Adrenal gland (tissue), 9 donors: ENCODE measurements at regions not wholly inside any gene's neighbourhood (a gene's known extent, or its start where the extent isn't known, plus 50 kb on each side); places are given as distances from the start of the nearest gene placed in this dataset.

Experiments
- DNase-seq, 7 donors: peaks; one replicate each; pipeline ENCODE4 v3.0.0-alpha.2; 2019 to 2020
- H3K27ac ChIP-seq, 5 donors: fragments of 200-600 bp; sonication (generic) in 4 of 5; 1 replicate in 3 of 5; 2 replicates in 2 of 5; pipeline versions ENCODE4 v1.5.1 to v1.8.0; 2016 to 2020; ENCODE audit warnings: mild to moderate bottlenecking in 1 of 5
- H3K27me3 ChIP-seq: fragments of 200-600 bp; 2 replicates; pipeline ENCODE4 v1.8.0; 2021
- H3K36me3 ChIP-seq, 2 donors: fragments of 200-600 bp; replicated peaks in 1 of 2; 1 replicate in 1 of 2; 2 replicates in 1 of 2; pipeline versions ENCODE4 v1.5.1 to v1.8.0; 2018 to 2022
- H3K4me1 ChIP-seq, 2 donors: fragments of 200-600 bp; replicated peaks in 1 of 2; 1 replicate in 1 of 2; 2 replicates in 1 of 2; pipeline versions ENCODE4 v1.5.1 to v1.8.0; 2018 to 2021
- H3K4me3 ChIP-seq, 4 donors: fragments of 200-600 bp; sonication (generic) in 3 of 4; one replicate each; pipeline ENCODE4 v1.5.1; 2016 to 2018
- H3K9me3 ChIP-seq, 3 donors: fragments of 200-600 bp; sonication (generic) in 1 of 3; replicated peaks in 1 of 3; 1 replicate in 2 of 3; 2 replicates in 1 of 3; pipeline versions ENCODE4 v1.5.1 to v1.8.0; 2016 to 2021
- POLR2A ChIP-seq, 2 donors: fragments of 450-650 bp; IDR thresholded peaks; one replicate each; pipeline ENCODE4 v1.6.1; 2017; ENCODE audit warnings: antibody characterized with exemption in 2 of 2, mild to moderate bottlenecking in 2 of 2, moderate library complexity in 1 of 2
- WGBS, 4 donors: extraction: QIAGEN DNeasy Blood & Tissue Kit in 2 of 4; methylation state at CpG; one replicate each; pipeline versions ENCODE4 v1.1.5 to v1.1.7; 2013 to 2017; 5-methylcytosine and 5-hydroxymethylcytosine counted together
- intact Hi-C, 2 donors: fragments of 100-400 bp; cut with DNase I; formaldehyde crosslinking; loops; one replicate each; pipeline versions ENCODE4 v1.14.1 to v1.15.0; 2022 to 2023
- TF ChIP-seq, protein P1 (sequence below), 6 experiments: fragments of 450-650 bp in 4 of 6; fragments of 200-600 bp in 2 of 6; sonication (generic) in 1 of 6; IDR thresholded peaks; 1 replicate in 5 of 6; 2 replicates in 1 of 6; pipeline versions ENCODE4 v1.5.1 to v1.8.0; 2016 to 2021; ENCODE audit warnings: antibody characterized with exemption in 6 of 6, mild to moderate bottlenecking in 2 of 6, moderate library complexity in 1 of 6
- donor health status: healthy with polysubstance abuse.
- donor health status: Bipolar disorder and iron deficiency.
- donor health status: DM: yes; HTN: yes; CAD: no.
- donor health status: DM: no; HTN: no; CAD: no.
- donor health status: DM: no; HTN: no; CAD: no.

DNA sequence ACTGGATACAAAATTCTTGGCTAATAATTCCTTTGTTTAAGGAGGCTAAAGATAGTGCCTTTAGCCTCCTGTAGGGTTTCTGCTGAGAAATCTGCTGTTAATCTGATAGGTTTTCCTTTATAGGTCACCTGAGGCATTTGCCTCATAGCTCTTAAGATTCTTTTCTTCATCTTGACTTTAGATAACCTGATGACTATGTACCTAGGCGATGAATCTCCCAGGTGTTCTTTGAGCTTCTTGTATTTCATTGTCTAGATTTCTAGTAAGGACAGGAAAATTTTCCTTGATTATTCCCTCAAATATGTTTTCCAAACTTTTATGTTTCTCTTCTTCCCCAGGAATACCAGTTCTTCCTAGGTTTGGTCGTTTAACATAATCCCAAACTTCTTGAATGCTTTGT, 479.4 kb upstream of the MAN1A1 start:
- Histone ChIP-seq H3K27me3 (no peaks in the 10 kb centered on the region), H3K4me3 (no peak overlapping the region), H3K4me1 (no peaks in the 10 kb centered on the region), H3K9me3 (no peaks in the 10 kb centered on the region), H3K27ac (no peak overlapping the region), H3K36me3 (no peaks in the 10 kb centered on the region)
- 88 to 94% (median 93%) methylated on average over 2 of the region's 2 CpGs for WGBS, 4 donors
- no peak for TF ChIP-seq POLR2A (IDR thresholded peaks at IDR 0.05)
- TF ChIP-seq, protein P1, sequence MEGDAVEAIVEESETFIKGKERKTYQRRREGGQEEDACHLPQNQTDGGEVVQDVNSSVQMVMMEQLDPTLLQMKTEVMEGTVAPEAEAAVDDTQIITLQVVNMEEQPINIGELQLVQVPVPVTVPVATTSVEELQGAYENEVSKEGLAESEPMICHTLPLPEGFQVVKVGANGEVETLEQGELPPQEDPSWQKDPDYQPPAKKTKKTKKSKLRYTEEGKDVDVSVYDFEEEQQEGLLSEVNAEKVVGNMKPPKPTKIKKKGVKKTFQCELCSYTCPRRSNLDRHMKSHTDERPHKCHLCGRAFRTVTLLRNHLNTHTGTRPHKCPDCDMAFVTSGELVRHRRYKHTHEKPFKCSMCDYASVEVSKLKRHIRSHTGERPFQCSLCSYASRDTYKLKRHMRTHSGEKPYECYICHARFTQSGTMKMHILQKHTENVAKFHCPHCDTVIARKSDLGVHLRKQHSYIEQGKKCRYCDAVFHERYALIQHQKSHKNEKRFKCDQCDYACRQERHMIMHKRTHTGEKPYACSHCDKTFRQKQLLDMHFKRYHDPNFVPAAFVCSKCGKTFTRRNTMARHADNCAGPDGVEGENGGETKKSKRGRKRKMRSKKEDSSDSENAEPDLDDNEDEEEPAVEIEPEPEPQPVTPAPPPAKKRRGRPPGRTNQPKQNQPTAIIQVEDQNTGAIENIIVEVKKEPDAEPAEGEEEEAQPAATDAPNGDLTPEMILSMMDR (IDR thresholded peaks at IDR 0.05) = no peak
- DNase-seq = no peak
- intact Hi-C loops = no loop called here

DNA sequence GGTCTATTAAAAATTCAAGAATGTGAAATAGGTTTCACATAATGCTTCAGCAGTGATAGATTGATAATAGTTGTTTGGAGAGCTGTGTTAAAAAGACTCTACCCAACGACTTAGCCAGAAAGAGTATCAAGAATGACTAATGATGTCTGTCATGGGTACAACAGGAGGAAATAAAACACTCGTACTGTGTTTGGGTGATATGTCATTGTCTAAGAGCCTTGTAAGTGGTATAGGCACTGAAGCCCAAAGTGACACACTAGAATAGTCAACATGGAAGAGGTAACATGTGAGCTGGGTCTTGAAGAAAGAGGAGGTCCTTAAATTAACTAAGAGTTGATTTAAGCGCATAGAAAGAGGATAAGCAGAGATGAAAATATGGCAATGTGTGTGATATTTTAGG, 471.8 kb upstream of the MAN1A1 start:
- 54 to 60% (median 55%) methylated on average over 3 of the region's 3 CpGs for WGBS, 4 donors
- Histone ChIP-seq H3K4me3 (no peak overlapping the region), H3K27me3 (no peaks in the 10 kb centered on the region), H3K27ac (no peak overlapping the region), H3K36me3 (no peaks in the 10 kb centered on the region), H3K4me1 (no peaks in the 10 kb centered on the region), H3K9me3 (no peaks in the 10 kb centered on the region)
- no peak for DNase-seq
- intact Hi-C loops = no loop called here
- TF ChIP-seq, protein P1 (IDR thresholded peaks at IDR 0.05) = no peak
- no peak for TF ChIP-seq POLR2A (IDR thresholded peaks at IDR 0.05)

DNA sequence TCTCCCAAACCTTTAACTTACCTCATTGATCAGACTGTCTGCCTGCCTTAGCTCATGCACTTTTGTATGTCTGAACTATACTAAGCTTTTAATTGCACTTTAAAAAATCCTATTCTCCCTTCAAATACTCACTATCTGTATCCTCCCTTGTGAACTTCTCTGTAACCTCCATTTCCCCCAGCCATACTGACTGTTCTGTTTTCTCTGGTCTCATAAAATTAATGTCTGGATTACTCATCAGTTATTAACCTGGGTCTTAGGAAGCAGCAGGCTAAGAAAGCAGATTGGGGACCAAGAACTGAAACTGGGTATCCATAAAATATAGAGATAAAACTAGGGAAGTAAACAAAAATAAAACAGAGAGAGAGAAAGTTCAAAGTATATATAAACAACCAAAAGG, 469.3 kb upstream of the MAN1A1 start:
- DNase-seq = no peak
- TF ChIP-seq, protein P1 (IDR thresholded peaks at IDR 0.05) = no peak
- no peak for TF ChIP-seq POLR2A (IDR thresholded peaks at IDR 0.05)
- H3K27me3 ChIP-seq = no peaks in the 10 kb centered on the region
- H3K27ac ChIP-seq = no peak overlapping the region
- no peaks in the 10 kb centered on the region for H3K4me1 ChIP-seq
- no peak overlapping the region for H3K4me3 ChIP-seq
- intact Hi-C loops = no loop called here
- H3K36me3 ChIP-seq = no peaks in the 10 kb centered on the region
- no peaks in the 10 kb centered on the region for H3K9me3 ChIP-seq

DNA sequence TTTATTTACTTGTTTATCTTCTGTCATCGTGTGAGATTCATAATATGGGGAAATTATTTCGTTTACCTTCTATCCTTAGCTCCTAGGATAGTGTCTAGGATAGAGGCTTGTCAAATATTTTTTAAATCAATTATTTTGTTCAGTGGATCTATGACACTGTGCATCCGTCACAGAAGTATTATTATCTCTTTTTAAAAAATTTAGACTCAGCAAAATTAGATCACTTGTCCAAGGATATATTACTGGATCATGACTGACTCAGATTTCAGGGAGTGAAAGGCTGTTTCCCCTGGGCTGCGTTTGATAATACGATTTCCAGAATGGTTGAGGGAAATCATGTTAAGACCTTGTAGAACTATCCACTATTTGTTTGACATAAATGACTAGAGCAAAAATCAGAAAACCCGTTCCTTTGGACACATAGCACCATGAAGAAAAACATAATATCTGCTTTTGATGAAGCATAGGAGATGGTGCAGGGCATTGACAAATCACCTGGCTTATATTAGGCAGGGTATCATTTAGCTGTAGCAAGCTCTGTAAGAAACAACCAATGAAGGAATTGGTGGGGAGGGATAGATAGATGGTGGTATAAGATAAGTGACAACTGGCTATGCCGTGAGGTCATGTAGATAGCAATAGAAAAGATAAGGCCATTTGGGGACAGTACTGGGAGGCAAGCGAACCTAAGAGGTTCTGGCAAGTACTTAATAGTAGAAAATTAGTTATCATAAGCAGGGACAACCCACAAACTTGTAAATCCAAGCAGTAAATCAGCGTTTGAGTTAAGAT, 465.2 kb upstream of the MAN1A1 start:
- TF ChIP-seq POLR2A (IDR thresholded peaks at IDR 0.05) = no peak
- TF ChIP-seq, protein P1 (IDR thresholded peaks at IDR 0.05) = no peak
- H3K27ac ChIP-seq = no peak overlapping the region
- H3K4me3 ChIP-seq = no peak overlapping the region
- DNase-seq = no peak
- H3K36me3 ChIP-seq = no peaks in the 10 kb centered on the region
- no peaks in the 10 kb centered on the region for H3K27me3 ChIP-seq
- H3K9me3 ChIP-seq = no peaks in the 10 kb centered on the region
- WGBS, 4 donors = 76 to 82% (median 78%) methylated on average over 9 of the region's 9 CpGs
- H3K4me1 ChIP-seq = no peaks in the 10 kb centered on the region
- intact Hi-C loops = no loop called here
